MV-4-11 (cell line): ENCODE measurements at regions not wholly inside any gene's neighbourhood (a gene's known extent, or its start where the extent isn't known, plus 50 kb on each side); places are given as distances from the start of the nearest gene placed in this dataset.
A peak's percentile ranks its signal among the peaks of the same experiment; 100 is the strongest.

Experiments used
- DNase-seq: peaks from one replicate; lab custom pipeline; 2025; lab: John Stamatoyannopoulos, UW

GRCh38 chr7:24199978-24200377 lies 84.0 kb upstream of the NPY start:
- peak; percentile 72 for DNase-seq

- DNase-seq = no peak
These were observed 83.5 kb upstream of the NPY start for GRCh38 chr7:24200407-24200966.

GRCh38 chr7:24201226-24201625 lies 82.8 kb upstream of the NPY start:
- no peak for DNase-seq

GRCh38 chr7:24212073-24212472 lies 71.9 kb upstream of the NPY start:
- no peak for DNase-seq

GRCh38 chr7:24213311-24213710 lies 70.7 kb upstream of the NPY start:
- no peak for DNase-seq

- DNase-seq = no peak
These were observed 69.3 kb upstream of the NPY start for GRCh38 chr7:24214670-24215069.

GRCh38 chr7:24216576-24217125 lies 67.3 kb upstream of the NPY start:
- DNase-seq = no peak

GRCh38 chr7:24221500-24221899 lies 62.5 kb upstream of the NPY start:
- DNase-seq = no peak

GRCh38 chr7:24227068-24227467 lies 56.9 kb upstream of the NPY start:
- DNase-seq = no peak

- peak; percentile 63 for DNase-seq
These were observed 56.2 kb upstream of the NPY start for GRCh38 chr7:24227603-24228359.

GRCh38 chr7:24229481-24230226 lies 54.3 kb upstream of the NPY start:
- no peak for DNase-seq

GRCh38 chr7:24231493-24231892 lies 52.5 kb upstream of the NPY start:
- no peak for DNase-seq

- DNase-seq = no peak
These were observed 50.6 kb upstream of the NPY start for GRCh38 chr7:24233386-24233785.
